Gastroesophageal sphincter (tissue), 3 donors: ENCODE measurements at regions not wholly inside any gene's neighbourhood (a gene's known extent, or its start where the extent isn't known, plus 50 kb on each side); places are given as distances from the start of the nearest gene placed in this dataset.

Experiments used
- POLR2A ChIP-seq, 2 donors: fragments of 450-650 bp; IDR thresholded peaks; one replicate each; pipeline ENCODE4 v1.6.1; 2017; ENCODE audit warnings: antibody characterized with exemption in 2 of 2, mild to moderate bottlenecking in 2 of 2, moderate library complexity in 1 of 2
- TF ChIP-seq, protein P1 (sequence below), 4 experiments: fragments of 200-600 bp in 2 of 4; fragments of 450-650 bp in 2 of 4; sonication (generic) in 1 of 4; IDR thresholded peaks; one replicate each; pipeline ENCODE4 v1.5.1; 2017 to 2019; ENCODE audit warnings: antibody characterized with exemption in 4 of 4, mild to moderate bottlenecking in 2 of 4, moderate library complexity in 2 of 4

DNA sequence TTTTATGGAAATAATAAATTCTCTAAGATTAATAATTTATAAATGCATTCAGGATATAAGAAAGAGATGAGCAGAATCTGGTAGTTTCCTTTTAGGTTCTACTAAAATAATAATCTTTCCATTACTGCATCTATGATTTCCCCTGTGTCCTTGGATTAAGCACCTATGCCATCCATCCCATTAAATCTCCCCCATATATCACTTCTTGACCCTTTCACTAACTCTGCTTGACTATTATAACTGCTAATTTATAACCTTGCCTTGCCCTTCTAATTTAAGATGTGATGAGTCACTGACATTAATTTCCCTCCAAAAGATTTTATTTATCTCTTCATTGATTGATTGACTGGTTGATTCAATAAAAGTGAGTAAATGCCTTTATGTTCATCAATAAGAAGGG is 348.3 kb upstream of the LRATD1 start:
- TF ChIP-seq, protein P1, sequence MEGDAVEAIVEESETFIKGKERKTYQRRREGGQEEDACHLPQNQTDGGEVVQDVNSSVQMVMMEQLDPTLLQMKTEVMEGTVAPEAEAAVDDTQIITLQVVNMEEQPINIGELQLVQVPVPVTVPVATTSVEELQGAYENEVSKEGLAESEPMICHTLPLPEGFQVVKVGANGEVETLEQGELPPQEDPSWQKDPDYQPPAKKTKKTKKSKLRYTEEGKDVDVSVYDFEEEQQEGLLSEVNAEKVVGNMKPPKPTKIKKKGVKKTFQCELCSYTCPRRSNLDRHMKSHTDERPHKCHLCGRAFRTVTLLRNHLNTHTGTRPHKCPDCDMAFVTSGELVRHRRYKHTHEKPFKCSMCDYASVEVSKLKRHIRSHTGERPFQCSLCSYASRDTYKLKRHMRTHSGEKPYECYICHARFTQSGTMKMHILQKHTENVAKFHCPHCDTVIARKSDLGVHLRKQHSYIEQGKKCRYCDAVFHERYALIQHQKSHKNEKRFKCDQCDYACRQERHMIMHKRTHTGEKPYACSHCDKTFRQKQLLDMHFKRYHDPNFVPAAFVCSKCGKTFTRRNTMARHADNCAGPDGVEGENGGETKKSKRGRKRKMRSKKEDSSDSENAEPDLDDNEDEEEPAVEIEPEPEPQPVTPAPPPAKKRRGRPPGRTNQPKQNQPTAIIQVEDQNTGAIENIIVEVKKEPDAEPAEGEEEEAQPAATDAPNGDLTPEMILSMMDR (IDR thresholded peaks at IDR 0.05) = no peak
- no peak for TF ChIP-seq POLR2A (IDR thresholded peaks at IDR 0.05)
